H1 (cell line): ENCODE measurements at regions not wholly inside any gene's neighbourhood (a gene's known extent, or its start where the extent isn't known, plus 50 kb on each side); places are given as distances from the start of the nearest gene placed in this dataset.

Experiments used
- CTCF ChIA-PET: fragments of 300-600 bp; sonication (Branson Sonifier 250); formaldehyde crosslinking; loops from one replicate; lab custom pipeline; 2021; ENCODE audit not compliant: partially characterized antibody; lab: Charles Lee
- POLR2A ChIA-PET: fragments of 300-600 bp; sonication (Branson Sonifier 250); formaldehyde crosslinking; loops from one replicate; lab custom pipeline; 2021; ENCODE audit warnings: inconsistent platforms; ENCODE audit not compliant: partially characterized antibody; lab: Charles Lee
- DNase-seq, 2 experiments: peaks; one replicate each; pipeline versions ENCODE4 v3.0.0 to v3.0.0-alpha.2; 2010 to 2022; ENCODE audit warnings: low spot score in 2 of 2, low read depth in 1 of 2, mixed read lengths in 1 of 2
- FAIRE-seq: peaks from 2 replicates; lab custom pipeline; 2011; peaks lifted over from hg19 to GRCh38; lab: Jason Lieb, UNC
- H2AFZ ChIP-seq: 2 replicates; pipeline ENCODE4 v1.8.1; 2012; ENCODE audit warnings: low read length, inconsistent platforms
- H2AK5ac ChIP-seq: 2 replicates; pipeline ENCODE4 v1.6.1; 2013; ENCODE audit warnings: low read depth, low read length
- H2BK120ac ChIP-seq: replicated peaks from 2 replicates; pipeline ENCODE3; 2013; ENCODE audit warnings: low read depth, low read length, inconsistent platforms
- H2BK12ac ChIP-seq: 2 replicates; pipeline ENCODE4 v1.6.1; 2013; ENCODE audit warnings: low read depth, low read length
- H2BK15ac ChIP-seq: 2 replicates; pipeline ENCODE4 v1.6.1; 2013; ENCODE audit warnings: low read length
- H2BK20ac ChIP-seq: 2 replicates; pipeline ENCODE4 v1.6.1; 2013; ENCODE audit warnings: low read length
- H2BK5ac ChIP-seq: 2 replicates; pipeline ENCODE4 v1.6.1; 2013; ENCODE audit warnings: low read depth, low read length
- H3K14ac ChIP-seq: 2 replicates; pipeline ENCODE4 v1.6.1; 2013; ENCODE audit warnings: inconsistent platforms; ENCODE audit not compliant: insufficient read length
- H3K18ac ChIP-seq: 2 replicates; pipeline ENCODE4 v1.6.1; 2013; ENCODE audit warnings: low read length; ENCODE audit errors: extremely low read depth
- H3K23ac ChIP-seq: 2 replicates; pipeline ENCODE4 v1.6.1; 2013; ENCODE audit warnings: inconsistent platforms; ENCODE audit not compliant: insufficient read length
- H3K23me2 ChIP-seq: 2 replicates; pipeline ENCODE4 v1.6.1; 2013; ENCODE audit warnings: low read depth, low read length
- H3K27ac ChIP-seq: 2 replicates; pipeline ENCODE4 v1.6.1; 2011; ENCODE audit warnings: low read depth, low read length, inconsistent platforms
- H3K27me3 ChIP-seq, 4 experiments: replicated peaks in 1 of 4; 1 replicate in 1 of 4; 2 replicates in 3 of 4; pipeline versions ENCODE4 v1.6.1 to v1.8.1; 2011 to 2013; ENCODE audit warnings: low read length in 3 of 4, mild to moderate bottlenecking in 3 of 4, inconsistent platforms in 2 of 4, mixed read lengths in 2 of 4, moderate library complexity in 1 of 4; ENCODE audit not compliant: control insufficient read depth in 3 of 4, insufficient read depth in 3 of 4; ENCODE audit errors: extremely low read depth in 1 of 4
- H3K36me3 ChIP-seq, 4 experiments: 2 replicates each; pipeline versions ENCODE4 v1.6.1 to v1.8.1; 2011 to 2013; ENCODE audit warnings: mild to moderate bottlenecking in 4 of 4, low read length in 3 of 4, moderate library complexity in 2 of 4, control low read depth in 1 of 4, inconsistent platforms in 1 of 4; ENCODE audit not compliant: insufficient read depth in 4 of 4, control insufficient read depth in 2 of 4
- H3K4ac ChIP-seq: replicated peaks from 2 replicates; pipeline ENCODE3; 2013; ENCODE audit warnings: low read length, low read depth, mixed read lengths, inconsistent platforms; ENCODE audit not compliant: insufficient read length
- H3K4me1 ChIP-seq, 4 experiments: replicated peaks in 1 of 4; 1 replicate in 1 of 4; 2 replicates in 3 of 4; pipeline versions ENCODE4 v1.6.1 to v1.8.1; 2011 to 2013; ENCODE audit warnings: low read length in 3 of 4, inconsistent platforms in 2 of 4, mixed read lengths in 1 of 4; ENCODE audit not compliant: insufficient read depth in 4 of 4, control insufficient read depth in 3 of 4
- H3K4me2 ChIP-seq, 2 experiments: 2 replicates each; pipeline versions ENCODE4 v1.6.1 to v1.8.1; 2011 to 2013; ENCODE audit warnings: low read depth in 2 of 2, low read length in 2 of 2, control low read depth in 1 of 2, inconsistent platforms in 1 of 2, mild to moderate bottlenecking in 1 of 2; ENCODE audit not compliant: insufficient read depth in 1 of 2
- H3K4me3 ChIP-seq, 4 experiments: fragments of 200-600, 300-600 bp in 1 of 4; sonication (generic), shearing (Covaris generic), sonication (Bioruptor Twin) in 1 of 4; 2 replicates each; pipeline versions ENCODE4 v1.5.1 to v1.8.1; 2011 to 2016; ENCODE audit warnings: low read length in 4 of 4, low read depth in 3 of 4, control low read depth in 2 of 4, inconsistent platforms in 2 of 4, mild to moderate bottlenecking in 2 of 4, mixed read lengths in 1 of 4, moderate library complexity in 1 of 4; ENCODE audit not compliant: insufficient read depth in 2 of 4; ENCODE audit errors: extremely low read depth in 1 of 4
- H3K56ac ChIP-seq: replicated peaks from 2 replicates; pipeline ENCODE3; 2013; ENCODE audit warnings: low read depth, mild to moderate bottlenecking, mixed read lengths, low read length, inconsistent platforms; ENCODE audit not compliant: insufficient read length
- H3K79me1 ChIP-seq: 2 replicates; pipeline ENCODE4 v1.6.1; 2013; ENCODE audit warnings: low read depth, low read length, control low read depth
- H3K79me2 ChIP-seq, 2 experiments: 2 replicates each; pipeline versions ENCODE4 v1.6.1 to v1.8.1; 2012 to 2013; ENCODE audit warnings: low read length in 2 of 2, mild to moderate bottlenecking in 2 of 2, inconsistent platforms in 1 of 2; ENCODE audit not compliant: insufficient read depth in 2 of 2, control insufficient read depth in 1 of 2
- H3K9ac ChIP-seq, 4 experiments: replicated peaks in 1 of 4; 1 replicate in 1 of 4; 2 replicates in 3 of 4; pipeline versions ENCODE4 v1.6.1 to v1.8.1; 2011 to 2013; ENCODE audit warnings: low read depth in 3 of 4, low read length in 3 of 4, control low read depth in 2 of 4, mild to moderate bottlenecking in 2 of 4, moderate library complexity in 2 of 4, inconsistent platforms in 1 of 4; ENCODE audit errors: extremely low read depth in 1 of 4
- H3K9me3 ChIP-seq, 2 experiments: 2 replicates each; pipeline versions ENCODE4 v1.6.1 to v1.8.1; 2012 to 2013; ENCODE audit warnings: mild to moderate bottlenecking in 2 of 2, moderate library complexity in 2 of 2, control low read depth in 1 of 2, inconsistent platforms in 1 of 2, low read depth in 1 of 2, low read length in 1 of 2, mixed read lengths in 1 of 2; ENCODE audit not compliant: insufficient read depth in 2 of 2
- H4K20me1 ChIP-seq, 2 experiments: replicated peaks in 1 of 2; 2 replicates each; pipeline versions ENCODE3 to v1.8.1; 2011 to 2013; ENCODE audit warnings: inconsistent platforms in 2 of 2, low read length in 2 of 2, mild to moderate bottlenecking in 1 of 2; ENCODE audit not compliant: insufficient read depth in 2 of 2, control insufficient read depth in 1 of 2
- H4K5ac ChIP-seq: 2 replicates; pipeline ENCODE4 v1.6.1; 2013; ENCODE audit warnings: low read length, low read depth, mixed read lengths, inconsistent platforms; ENCODE audit not compliant: insufficient read length
- H4K8ac ChIP-seq: 2 replicates; pipeline ENCODE4 v1.8.0; 2013; ENCODE audit warnings: mild to moderate bottlenecking, moderate library complexity, low read length, inconsistent platforms; ENCODE audit not compliant: insufficient read depth; ENCODE audit errors: extremely low read depth
- H4K91ac ChIP-seq: replicated peaks from 2 replicates; pipeline ENCODE3; 2013; ENCODE audit warnings: low read length, mixed read lengths, inconsistent platforms; ENCODE audit not compliant: insufficient read length
- ASH2L ChIP-seq: fragments of 200-600, 300-600 bp; sonication (generic); IDR thresholded peaks from one replicate; pipeline ENCODE4 v1.7.1; 2017; ENCODE audit warnings: low read length
- MAFK ChIP-seq: IDR thresholded peaks from 2 replicates; pipeline ENCODE4 v1.6.1; 2012; ENCODE audit warnings: low read depth, mild to moderate bottlenecking, improper control_type of control experiment, low read length
- MAX ChIP-seq: IDR thresholded peaks from 2 replicates; pipeline ENCODE4 v1.6.1; 2012; ENCODE audit warnings: inconsistent platforms
- SIX5 ChIP-seq: IDR thresholded peaks from 2 replicates; pipeline ENCODE4 v1.6.1; 2011; ENCODE audit warnings: mild to moderate bottlenecking, low read depth, low read length
- SUZ12 ChIP-seq: fragments of 200-600 bp; sonication (generic); IDR thresholded peaks from 2 replicates; pipeline ENCODE4 v1.6.1; 2012; ENCODE audit warnings: mild to moderate bottlenecking, inconsistent platforms, low read length, moderate library complexity, mixed read lengths
- WGBS, 2 experiments: shearing (Covaris generic) in 1 of 2; methylation state at CpG; one replicate each; pipeline versions ENCODE4 v1.1.6 to v1.1.7; 2013 to 2015; ENCODE audit warnings: low lambda C conversion rate in 2 of 2, mixed read lengths in 2 of 2, inconsistent platforms in 1 of 2, low coverage in 1 of 2, missing lambda C conversion rate in 1 of 2; ENCODE audit not compliant: insufficient replicate concordance in 2 of 2, insufficient coverage in 1 of 2, insufficient read length in 1 of 2; ENCODE audit errors: extremely low coverage in 1 of 2, missing lambda C conversion rate in 1 of 2; 5-methylcytosine and 5-hydroxymethylcytosine counted together

GRCh38 chr14:80054020-80054419 lies 157.3 kb downstream of the DIO2 start:
- H3K4ac ChIP-seq: no peak overlapping the region
- no peaks in the 10 kb centered on the region for H3K79me1 ChIP-seq
- no peak overlapping the region for H3K27ac ChIP-seq
- H4K8ac ChIP-seq: no peak overlapping the region
- no peak for FAIRE-seq
- H3K36me3 ChIP-seq: no peaks in the 10 kb centered on the region
- no peak overlapping the region for H2BK12ac ChIP-seq
- no peak overlapping the region for H3K4me3 ChIP-seq
- DNase-seq: no peak
- no peaks in the 10 kb centered on the region for H3K4me1 ChIP-seq
- H3K9ac ChIP-seq: no peak overlapping the region
- no peak overlapping the region for H3K56ac ChIP-seq
- no peak overlapping the region for H2BK5ac ChIP-seq
- no peak overlapping the region for H2AFZ ChIP-seq
- CTCF ChIA-PET: interaction anchor here (0.7 to 4.5 kb wide), 3 partner anchors 149 to 1362 kb away, joined by 3 to 29 read pairs (median 5); no protein-coding TSS in a partner anchor
- TF ChIP-seq MAFK (no peak), SUZ12 (no peak), ASH2L (no peak), MAX (no peak), SIX5 (no peak)
- TF ChIP-seq, all 59 proteins: peak for 0
- Histone ChIP-seq H4K20me1 (no peaks in the 10 kb centered on the region), H2BK120ac (no peak overlapping the region), H3K4me2 (no peak overlapping the region), H3K23ac (no peak overlapping the region), H3K14ac (no peak overlapping the region), H3K27me3 (no peaks in the 10 kb centered on the region), H2BK15ac (no peak overlapping the region), H4K5ac (no peak overlapping the region), H3K18ac (no peak overlapping the region), H2AK5ac (no peak overlapping the region), H2BK20ac (no peak overlapping the region), H4K91ac (no peak overlapping the region), H3K23me2 (no peaks in the 10 kb centered on the region), H3K9me3 (no peaks in the 10 kb centered on the region), H3K79me2 (no peaks in the 10 kb centered on the region)
- POLR2A ChIA-PET: no interaction called here
- 90% methylated on average over 3 of the region's 3 CpGs; no CpG with 5 or more reads in 1 of the 2 experiments for WGBS, 2 experiments
